Endothelial cell of hepatic sinusoid (primary cell): ENCODE measurements at regions not wholly inside any gene's neighbourhood (a gene's known extent, or its start where the extent isn't known, plus 50 kb on each side); places are given as distances from the start of the nearest gene placed in this dataset.

Source experiments
- in situ Hi-C: cut with HindIII; loops from 2 replicates; pipeline ENCODE4 v1.10.0; 2017; ENCODE audit warnings: low sequenced_read_pairs

DNA sequence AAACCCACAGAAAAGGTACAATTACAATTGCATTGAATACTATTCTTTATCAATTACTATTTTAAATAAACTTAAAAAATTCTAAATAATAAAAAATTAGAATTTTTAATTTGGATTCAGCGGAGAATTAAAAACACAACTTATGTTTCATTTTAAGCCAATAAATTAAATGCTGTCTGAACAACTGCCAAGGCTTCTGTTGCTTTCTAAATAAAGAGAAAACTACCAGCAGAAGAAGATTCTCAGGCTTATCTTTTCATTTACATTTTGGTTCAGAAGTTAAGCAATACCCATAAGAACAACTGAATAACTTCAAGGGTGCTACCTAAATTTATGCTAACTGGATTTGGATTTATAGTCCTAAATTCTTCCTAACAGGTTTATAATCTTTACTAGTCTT, 150.0 kb upstream of the FTMT start:
- in situ Hi-C loops = no loop called here

GRCh38 chr5:121702682-121703081, 149.0 kb upstream of the FTMT start:
- in situ Hi-C loops = no loop called here

DNA sequence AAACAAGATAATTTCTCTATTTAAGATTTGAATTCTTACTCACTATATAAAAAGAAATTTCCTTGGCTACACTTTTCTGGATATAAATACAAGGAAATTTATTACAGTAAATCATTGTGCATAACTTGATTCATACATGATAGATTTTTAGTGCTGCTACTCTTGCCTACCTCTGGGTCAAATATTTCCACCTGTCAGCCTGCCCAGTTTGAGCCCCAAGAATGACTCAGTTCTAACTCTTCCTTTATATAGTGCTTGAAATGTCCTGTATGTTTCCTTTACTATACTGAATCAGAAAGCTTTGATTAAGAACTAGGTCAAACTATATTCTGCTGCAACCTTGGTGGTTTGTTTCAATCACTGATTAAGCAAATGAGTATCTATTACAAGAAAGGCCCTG, 147.4 kb upstream of the FTMT start:
- in situ Hi-C loops = no loop called here

DNA sequence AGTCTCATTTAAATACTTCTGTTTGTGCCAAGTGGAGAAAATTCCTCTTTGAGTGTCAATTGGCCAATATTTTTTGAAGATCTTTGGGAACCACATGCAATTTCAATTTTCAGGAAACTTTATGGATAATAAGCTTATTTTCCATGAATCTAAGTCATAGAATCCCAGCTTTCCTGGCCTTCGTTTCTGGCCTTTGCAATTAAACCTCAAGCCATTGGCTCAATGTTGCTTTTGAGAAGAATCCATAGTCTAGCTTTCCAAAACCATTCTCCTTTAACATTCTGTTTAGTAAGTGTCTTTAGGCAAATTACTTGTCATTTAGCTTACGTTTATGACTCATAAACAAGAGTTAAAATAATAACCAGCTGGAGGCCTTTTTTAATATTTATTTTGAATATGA, 145.0 kb upstream of the FTMT start:
- in situ Hi-C loops = no loop called here

DNA sequence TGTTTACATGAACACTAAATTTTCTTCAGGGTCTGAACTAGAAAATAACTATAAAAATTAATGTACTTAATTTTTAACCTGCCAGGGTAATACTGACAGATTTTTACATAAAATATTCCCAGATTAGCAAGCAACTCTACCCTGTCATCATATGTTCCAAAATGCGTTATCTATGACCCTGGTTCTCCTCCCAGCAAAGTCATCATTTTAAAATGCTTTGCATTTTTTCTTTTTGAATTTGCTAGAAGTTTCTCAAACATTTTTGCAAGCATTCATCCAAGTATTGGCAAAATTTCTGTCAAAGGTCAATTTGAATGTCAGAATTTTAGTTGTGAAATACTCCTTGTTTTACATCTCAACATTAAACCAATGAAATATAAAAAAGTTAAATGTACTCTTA, 144.5 kb upstream of the FTMT start:
- in situ Hi-C loops = no loop called here

GRCh38 chr5:121711416-121711815, 140.3 kb upstream of the FTMT start:
- in situ Hi-C loops = no loop called here

GRCh38 chr5:121719255-121719654, 132.4 kb upstream of the FTMT start:
- in situ Hi-C loops = no loop called here

GRCh38 chr5:121725450-121725849, 126.2 kb upstream of the FTMT start:
- in situ Hi-C loops = no loop called here

DNA sequence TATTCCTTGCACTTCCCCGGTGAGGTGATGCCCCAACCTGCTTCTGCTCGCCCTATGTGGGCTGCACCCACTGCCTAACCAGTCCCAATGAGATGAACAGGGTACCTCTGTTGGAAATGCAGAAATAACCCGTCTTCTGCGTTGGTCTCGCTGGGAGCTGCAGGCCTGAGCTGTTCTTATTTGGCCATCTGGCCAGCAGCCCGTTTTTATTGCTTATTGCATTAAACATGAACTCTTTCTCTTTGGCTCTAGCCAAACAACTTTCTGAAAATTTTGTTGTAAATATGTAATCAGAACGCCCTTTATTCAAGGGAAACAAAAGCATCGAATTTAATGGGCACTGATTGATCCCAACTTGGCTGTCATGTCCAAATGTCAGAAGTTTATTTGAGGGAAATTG, 124.7 kb upstream of the FTMT start:
- in situ Hi-C loops = no loop called here

DNA sequence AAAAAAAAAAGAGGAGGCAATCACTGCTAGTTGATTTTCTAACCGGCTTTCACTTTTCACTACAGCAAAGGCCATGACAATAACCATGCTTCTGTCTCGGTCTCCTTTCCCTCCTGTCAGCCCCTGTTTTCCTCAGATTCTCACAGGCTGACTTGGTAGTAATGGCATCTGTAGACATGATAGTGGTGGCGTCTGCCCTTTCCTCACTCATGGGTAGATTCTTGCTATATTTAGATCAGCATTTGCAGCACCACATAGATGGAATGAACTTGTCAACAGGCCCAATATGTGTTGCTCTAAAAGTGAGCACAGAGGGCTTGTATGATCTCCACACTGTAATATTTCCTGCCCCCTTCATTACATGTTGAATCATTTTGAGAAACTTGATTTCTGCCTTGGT, 120.3 kb upstream of the FTMT start:
- in situ Hi-C loops = no loop called here

DNA sequence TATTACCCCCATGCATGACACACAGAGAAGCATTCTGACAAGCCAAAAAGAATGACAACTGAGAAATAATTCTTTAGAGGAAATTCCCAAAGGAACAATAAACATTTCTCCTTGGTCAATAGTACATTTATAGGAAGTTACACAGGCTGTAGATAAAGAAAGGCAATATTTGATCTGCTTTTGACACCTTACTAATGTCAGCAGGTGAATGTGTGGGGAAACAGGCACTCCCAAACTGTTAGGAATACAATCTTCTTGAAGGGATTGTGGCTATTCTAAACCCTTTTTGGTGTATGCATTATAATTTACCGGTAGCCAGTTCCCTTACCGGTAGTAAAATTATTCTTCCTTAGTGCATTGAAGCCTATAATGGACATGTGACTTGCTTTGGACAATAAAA, 116.1 kb upstream of the FTMT start:
- in situ Hi-C loops = no loop called here

DNA sequence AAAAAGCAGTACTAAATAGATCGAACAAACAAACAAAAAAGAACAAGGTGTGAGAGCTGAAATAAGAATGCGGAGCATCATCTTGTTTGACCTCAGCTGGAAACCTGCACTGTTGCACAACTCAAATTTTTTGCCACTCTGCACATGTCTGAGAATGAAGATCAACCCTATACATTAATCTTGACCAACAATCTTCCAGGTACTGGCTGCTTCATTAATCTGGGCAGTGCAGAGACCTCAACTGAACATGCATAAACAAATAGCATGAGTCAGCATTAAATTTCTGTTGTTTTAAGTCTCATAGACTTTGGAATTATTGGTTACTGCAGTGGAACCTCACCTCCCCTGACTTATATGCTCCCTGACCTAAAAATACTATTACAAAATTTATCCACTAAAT, 114.6 kb upstream of the FTMT start:
- in situ Hi-C loops = no loop called here

DNA sequence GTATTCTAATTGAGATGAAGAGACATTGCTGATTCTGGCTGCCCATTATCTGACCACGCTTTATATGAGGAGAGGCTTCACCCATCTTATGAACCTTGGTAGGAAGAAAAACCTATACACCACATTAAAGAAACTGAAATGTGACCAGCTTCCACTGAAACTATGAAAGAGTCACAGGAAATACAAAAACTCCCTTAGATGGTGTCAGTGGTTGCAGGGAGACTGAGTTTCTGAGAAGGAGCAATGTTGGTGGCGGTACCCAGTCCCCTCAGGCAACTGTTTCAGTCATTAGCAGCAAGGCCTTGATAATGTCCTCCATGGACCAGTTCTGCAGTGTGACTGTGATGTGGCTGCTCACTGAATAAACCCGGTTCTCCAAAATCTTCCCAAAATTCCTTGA, 110.5 kb upstream of the FTMT start:
- in situ Hi-C loops = no loop called here

- in situ Hi-C loops = no loop called here
Observed at GRCh38 chr5:121744577-121744976, 107.1 kb upstream of the FTMT start.

GRCh38 chr5:121745407-121745806, 106.3 kb upstream of the FTMT start:
- in situ Hi-C loops = no loop called here

DNA sequence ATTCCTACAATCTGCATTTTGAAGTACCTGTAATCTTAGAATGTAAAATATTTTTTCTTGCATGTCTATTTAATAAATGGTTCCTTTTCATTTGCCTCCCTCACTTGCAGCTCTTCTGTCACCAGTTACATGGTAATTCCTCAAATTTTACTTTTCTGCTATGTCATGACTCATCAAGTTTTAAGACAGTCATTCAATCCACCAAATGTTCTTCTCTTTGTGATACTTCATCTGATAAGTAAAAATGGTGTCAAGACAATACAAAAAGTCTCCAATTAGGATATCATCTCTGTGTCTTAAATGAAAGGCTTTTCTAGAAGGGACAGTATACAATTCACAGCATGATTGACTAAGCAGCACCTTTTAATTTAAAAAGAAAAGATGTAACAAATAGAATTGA, 104.9 kb upstream of the FTMT start:
- in situ Hi-C loops = no loop called here

GRCh38 chr5:121748686-121749085, 103.0 kb upstream of the FTMT start:
- in situ Hi-C loops = no loop called here

DNA sequence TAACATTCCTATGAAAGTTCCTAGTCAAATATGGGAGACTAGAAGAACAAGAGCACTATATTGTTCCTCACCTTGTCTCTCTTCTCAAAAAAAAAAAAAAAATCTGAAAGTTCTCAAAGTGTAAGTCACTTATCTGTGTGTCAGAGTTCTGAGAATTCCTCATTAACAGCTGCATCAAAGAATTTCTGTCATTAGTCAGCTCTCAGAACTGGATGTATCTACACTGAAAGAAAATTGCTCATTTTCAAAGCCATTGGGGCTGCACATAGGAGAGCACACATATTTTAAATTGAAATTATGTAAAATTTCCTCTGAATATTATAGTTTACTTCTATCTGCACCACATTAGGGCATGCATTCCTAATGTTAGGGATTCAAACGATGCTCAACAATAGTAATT, 99.5 kb upstream of the FTMT start:
- in situ Hi-C loops = no loop called here

- in situ Hi-C loops = no loop called here
Observed at GRCh38 chr5:121755266-121755665, 96.4 kb upstream of the FTMT start.

GRCh38 chr5:121757753-121758152, 93.9 kb upstream of the FTMT start:
- in situ Hi-C loops = no loop called here

DNA sequence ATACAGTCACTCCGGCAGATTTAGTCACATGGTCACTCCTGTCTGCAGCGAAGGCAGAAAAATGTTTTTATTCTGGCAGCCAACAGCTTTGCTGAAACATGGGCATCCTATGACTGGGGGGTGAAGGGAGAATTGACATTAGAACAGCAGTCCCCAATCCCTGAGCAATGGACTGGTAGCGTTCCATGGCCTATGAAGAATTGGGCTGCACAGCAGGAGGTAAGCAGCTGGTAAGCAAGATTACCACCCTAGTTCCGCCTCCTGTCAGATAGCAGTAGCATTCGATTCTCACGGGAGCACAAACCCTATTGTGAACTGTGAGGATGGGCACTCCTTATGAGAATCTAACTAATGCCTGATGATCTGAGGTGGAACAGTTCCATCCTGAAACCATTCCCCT, 93.1 kb upstream of the FTMT start:
- in situ Hi-C loops = no loop called here

DNA sequence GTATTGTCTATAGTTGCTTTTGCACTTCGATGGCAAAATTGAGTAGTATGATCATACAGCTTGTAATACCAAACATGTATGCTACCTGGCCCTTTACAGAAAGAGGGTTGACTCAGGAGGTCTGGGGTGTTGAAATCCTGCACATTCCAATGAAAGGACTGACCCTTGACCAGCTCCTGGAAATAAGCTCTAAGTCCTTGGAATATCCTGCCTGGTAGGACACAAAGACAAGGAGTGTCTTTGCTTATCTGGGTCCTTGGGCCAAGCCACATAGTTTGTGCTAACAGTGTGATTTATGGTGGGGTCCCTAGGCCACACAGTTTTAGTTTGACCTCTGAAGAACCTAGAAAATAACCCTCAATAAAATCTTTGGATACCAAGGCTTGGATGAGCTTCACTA, 89.3 kb upstream of the FTMT start:
- in situ Hi-C loops = no loop called here

DNA sequence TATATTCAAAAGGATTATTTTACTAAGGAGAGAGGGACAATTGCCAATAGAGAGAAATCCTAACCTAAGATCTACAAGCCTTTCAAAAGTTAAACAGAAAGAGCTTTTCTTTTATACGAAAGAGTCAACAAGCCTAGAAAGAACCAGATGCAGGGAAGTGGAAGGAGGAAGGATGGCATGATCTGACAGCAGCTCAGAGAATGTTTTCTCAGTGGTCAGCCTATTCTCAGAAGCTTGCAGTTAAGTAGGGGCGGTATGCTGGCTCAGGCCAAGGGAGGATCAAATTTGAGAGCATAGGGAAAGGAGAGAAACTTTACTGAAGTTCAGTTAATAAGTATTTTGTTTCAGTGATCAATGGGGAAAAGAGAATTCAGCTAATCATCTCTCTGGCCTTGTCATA, 88.0 kb upstream of the FTMT start:
- in situ Hi-C loops = no loop called here

DNA sequence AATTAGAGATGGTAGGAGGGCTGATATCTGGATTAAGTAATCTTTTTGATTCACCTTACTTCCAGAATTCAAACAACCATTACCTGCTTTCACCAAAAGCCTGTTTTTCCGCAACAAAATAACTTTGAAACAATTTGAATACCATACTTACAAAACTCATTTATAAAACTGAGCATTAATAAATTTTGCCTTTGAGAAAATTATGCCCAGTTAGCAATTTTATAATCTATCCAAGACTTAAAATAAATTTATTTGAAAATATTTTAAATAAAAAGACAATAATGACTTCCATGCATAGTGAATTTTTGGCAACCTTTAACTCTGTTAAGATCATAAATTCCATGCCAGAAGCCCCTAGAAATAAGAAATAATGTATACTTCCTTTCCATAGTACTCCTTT, 71.3 kb upstream of the FTMT start:
- in situ Hi-C loops = no loop called here
